ENCODE measurements at regions not wholly inside any gene's neighbourhood (a gene's known extent, or its start where the extent isn't known, plus 50 kb on each side); places are given as distances from the start of the nearest gene placed in this dataset.

DNA sequence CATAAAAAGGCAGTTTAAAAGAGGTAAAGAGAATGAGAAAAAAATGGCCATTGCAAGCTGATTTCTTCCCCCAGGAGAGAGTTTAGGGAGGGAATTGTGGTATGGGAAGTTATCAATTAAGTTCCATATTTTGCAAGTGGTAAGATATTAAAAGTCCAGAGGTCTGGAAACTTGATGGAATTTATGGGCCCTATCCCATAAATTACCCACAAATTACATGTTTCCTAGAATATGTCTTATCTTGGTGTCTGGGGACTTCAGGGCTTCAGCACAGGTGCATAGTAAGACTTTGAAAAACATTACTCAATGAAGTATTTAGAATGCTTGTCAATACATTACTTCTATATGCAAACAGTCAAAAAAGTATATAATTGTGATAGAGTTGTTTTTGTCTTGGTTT, 614.9 kb upstream of the LRRC4C start:
- H3K27ac ChIP-seq = no peak overlapping the region
- DNase-seq (ENCODE audit: low spot score in 2 of 2) = no peak
- no peak overlapping the region for H3K4me3 ChIP-seq
- H3K4me1 ChIP-seq = no peaks in the 10 kb centered on the region
- H3K36me3 ChIP-seq = no peaks in the 10 kb centered on the region
- H3K9me3 ChIP-seq = no peaks in the 10 kb centered on the region
- no peak for TF ChIP-seq EP300 (IDR thresholded peaks at IDR 0.05)
- TF ChIP-seq POLR2A (IDR thresholded peaks at IDR 0.05) = no peak
- TF ChIP-seq, protein P1, sequence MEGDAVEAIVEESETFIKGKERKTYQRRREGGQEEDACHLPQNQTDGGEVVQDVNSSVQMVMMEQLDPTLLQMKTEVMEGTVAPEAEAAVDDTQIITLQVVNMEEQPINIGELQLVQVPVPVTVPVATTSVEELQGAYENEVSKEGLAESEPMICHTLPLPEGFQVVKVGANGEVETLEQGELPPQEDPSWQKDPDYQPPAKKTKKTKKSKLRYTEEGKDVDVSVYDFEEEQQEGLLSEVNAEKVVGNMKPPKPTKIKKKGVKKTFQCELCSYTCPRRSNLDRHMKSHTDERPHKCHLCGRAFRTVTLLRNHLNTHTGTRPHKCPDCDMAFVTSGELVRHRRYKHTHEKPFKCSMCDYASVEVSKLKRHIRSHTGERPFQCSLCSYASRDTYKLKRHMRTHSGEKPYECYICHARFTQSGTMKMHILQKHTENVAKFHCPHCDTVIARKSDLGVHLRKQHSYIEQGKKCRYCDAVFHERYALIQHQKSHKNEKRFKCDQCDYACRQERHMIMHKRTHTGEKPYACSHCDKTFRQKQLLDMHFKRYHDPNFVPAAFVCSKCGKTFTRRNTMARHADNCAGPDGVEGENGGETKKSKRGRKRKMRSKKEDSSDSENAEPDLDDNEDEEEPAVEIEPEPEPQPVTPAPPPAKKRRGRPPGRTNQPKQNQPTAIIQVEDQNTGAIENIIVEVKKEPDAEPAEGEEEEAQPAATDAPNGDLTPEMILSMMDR (IDR thresholded peaks at IDR 0.05) = no peak
- no peaks in the 10 kb centered on the region for H3K27me3 ChIP-seq

DNA sequence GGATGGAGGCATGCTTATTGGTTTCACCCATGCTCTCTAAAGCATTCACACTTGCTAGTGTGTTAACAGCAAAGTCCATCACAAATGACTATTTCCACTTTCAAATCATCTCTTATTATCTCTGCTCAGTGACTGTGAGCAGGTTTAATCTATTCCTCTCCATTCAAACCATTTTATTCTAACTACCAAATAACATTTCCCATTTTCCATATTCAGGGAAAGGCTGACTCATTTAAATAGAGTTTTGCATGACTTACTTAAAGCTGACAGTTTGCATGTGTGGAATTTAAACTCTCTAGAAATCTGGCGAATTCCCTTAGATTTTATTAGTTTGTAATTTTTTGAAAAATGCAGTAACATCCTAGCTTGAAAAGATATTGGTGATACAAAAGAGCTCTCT, 615.7 kb upstream of the LRRC4C start:
- Histone ChIP-seq H3K27ac (no peak overlapping the region), H3K27me3 (no peaks in the 10 kb centered on the region), H3K36me3 (no peaks in the 10 kb centered on the region), H3K4me1 (no peaks in the 10 kb centered on the region), H3K4me3 (no peak overlapping the region), H3K9me3 (no peaks in the 10 kb centered on the region)
- no peak for DNase-seq (ENCODE audit: low spot score in 2 of 2)
- WGBS, 2 donors = 76 to 83% methylated on average over 1 of the region's 1 CpG
- no peak for TF ChIP-seq POLR2A (IDR thresholded peaks at IDR 0.05)
- TF ChIP-seq, protein P1 (IDR thresholded peaks at IDR 0.05) = no peak
- no peak for TF ChIP-seq EP300 (IDR thresholded peaks at IDR 0.05)

DNA sequence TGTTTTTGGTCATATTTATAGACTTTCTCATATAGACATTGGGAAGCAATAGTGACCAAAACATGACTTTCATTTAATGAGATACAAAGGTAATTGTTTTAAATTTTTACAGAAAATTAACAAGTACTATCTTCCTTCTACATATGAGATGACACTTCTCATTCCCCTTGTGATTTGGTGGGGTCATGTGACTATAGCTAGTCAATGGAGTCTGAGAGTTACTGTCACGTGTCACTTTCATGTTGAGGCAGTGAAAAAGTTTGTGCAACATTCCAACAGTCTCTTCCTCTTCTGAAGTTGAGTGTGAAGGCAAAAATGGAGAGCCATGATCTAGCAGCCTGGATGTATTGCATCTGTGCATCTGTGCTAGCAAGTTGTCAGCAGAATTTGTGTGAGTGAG, 618.3 kb upstream of the LRRC4C start:
- no peaks in the 10 kb centered on the region for H3K27me3 ChIP-seq
- H3K9me3 ChIP-seq = no peaks in the 10 kb centered on the region
- 79 to 84% methylated on average over 1 of the region's 1 CpG for WGBS, 2 donors
- H3K4me3 ChIP-seq = no peak overlapping the region
- DNase-seq (ENCODE audit: low spot score in 2 of 2) = no peak
- H3K4me1 ChIP-seq = no peaks in the 10 kb centered on the region
- H3K36me3 ChIP-seq = no peaks in the 10 kb centered on the region
- H3K27ac ChIP-seq = no peak overlapping the region
- TF ChIP-seq EP300 (IDR thresholded peaks at IDR 0.05) (no peak), POLR2A (IDR thresholded peaks at IDR 0.05) (no peak)
- TF ChIP-seq, protein P1 (IDR thresholded peaks at IDR 0.05) = no peak

DNA sequence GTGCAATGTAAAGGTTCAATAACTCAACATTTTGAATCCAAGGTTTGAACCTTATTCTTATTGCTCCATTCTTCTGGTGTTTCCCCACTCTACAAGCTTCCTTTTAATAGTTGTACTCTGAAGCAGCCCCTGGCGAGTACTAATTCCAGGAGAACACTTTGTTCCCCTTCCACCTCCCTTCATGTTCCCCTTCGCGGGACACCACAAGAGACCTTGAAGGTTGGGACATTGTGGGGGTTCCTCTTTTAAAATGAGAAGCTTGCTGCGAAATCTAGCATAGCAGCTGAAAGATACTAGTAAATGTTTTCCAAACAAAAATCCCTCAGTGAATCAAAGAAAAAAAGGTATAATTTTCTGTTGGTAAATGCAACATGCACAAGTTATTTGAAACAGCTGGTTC, 626.3 kb upstream of the LRRC4C start:
- TF ChIP-seq EP300 (IDR thresholded peaks at IDR 0.05) (peak in 1 of 2 donors; percentile 20), POLR2A (IDR thresholded peaks at IDR 0.05) (no peak)
- TF ChIP-seq, protein P1 (IDR thresholded peaks at IDR 0.05) = no peak
- H3K27me3 ChIP-seq = no peaks in the 10 kb centered on the region
- H3K4me1 ChIP-seq = no peaks in the 10 kb centered on the region
- H3K27ac ChIP-seq = no peak overlapping the region
- no peaks in the 10 kb centered on the region for H3K36me3 ChIP-seq
- 65 to 72% methylated on average over 4 of the region's 4 CpGs for WGBS, 2 donors
- no peak for DNase-seq (ENCODE audit: low spot score in 2 of 2)
- no peaks in the 10 kb centered on the region for H3K9me3 ChIP-seq
- H3K4me3 ChIP-seq = no peak overlapping the region

DNA sequence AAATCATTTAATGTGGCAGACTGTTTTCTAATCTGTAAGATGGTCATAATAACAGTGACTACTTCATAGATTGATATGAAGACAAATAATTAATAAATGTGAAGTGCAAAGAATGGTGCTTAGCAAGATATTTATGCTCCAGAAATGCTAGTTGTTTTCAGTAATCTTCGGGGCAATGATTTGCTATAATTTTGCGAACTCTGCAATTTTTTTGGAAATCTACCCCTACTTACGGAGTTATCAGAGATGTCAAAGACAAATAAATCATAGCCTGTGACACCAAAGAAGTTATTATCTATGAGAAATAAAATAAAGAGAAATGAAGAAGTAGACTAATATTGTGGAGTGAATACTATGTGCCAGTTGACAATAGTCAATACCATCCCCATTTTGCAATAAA, 634.1 kb upstream of the LRRC4C start:
- WGBS, 2 donors = 89 to 97% methylated on average over 3 of the region's 3 CpGs

More for the DNA sequence above, 634.1 kb upstream of the LRRC4C start:
- Histone ChIP-seq H3K27me3 (no peaks in the 10 kb centered on the region), H3K4me1 (no peaks in the 10 kb centered on the region), H3K9me3 (peaks cover 0 to 11% (median 0%) of the 10 kb centered on the region in 4 donors), H3K27ac (no peak overlapping the region), H3K4me3 (no peak overlapping the region), H3K36me3 (no peaks in the 10 kb centered on the region)
- no peak for DNase-seq (ENCODE audit: low spot score in 2 of 2)
- TF ChIP-seq EP300 (IDR thresholded peaks at IDR 0.05) (no peak), POLR2A (IDR thresholded peaks at IDR 0.05) (no peak)
- TF ChIP-seq, protein P1 (IDR thresholded peaks at IDR 0.05) = no peak
